GM23338 (cell line): ENCODE measurements at regions not wholly inside any gene's neighbourhood (a gene's known extent, or its start where the extent isn't known, plus 50 kb on each side); places are given as distances from the start of the nearest gene placed in this dataset.

Experiments used
- ATAC-seq: fragments of 200-7000 bp; cut with Tn5 transposase; 3 replicates; pipeline ENCODE4 v1.9.1; 2020
- DNase-seq: peaks from one replicate; pipeline ENCODE4 v3.0.0-alpha.2; 2015; ENCODE audit warnings: low spot score
- H2AFZ ChIP-seq: fragments of 200-600 bp; sonication (generic); 2 replicates; pipeline ENCODE4 v1.8.0; 2016; ENCODE audit warnings: antibody characterized with exemption, mild to moderate bottlenecking, moderate library complexity
- H3F3A ChIP-seq: fragments of 200-600 bp; sonication (generic); replicated peaks from 2 replicates; pipeline ENCODE4 v1.8.0; 2017; ENCODE audit warnings: antibody characterized with exemption, mixed run types, low read depth
- H3K27ac ChIP-seq: fragments of 200-600 bp; sonication (generic); 2 replicates; pipeline ENCODE4 v1.6.1; 2016; ENCODE audit warnings: low read depth
- H3K27me3 ChIP-seq: fragments of 200-600 bp; sonication (generic); 2 replicates; pipeline ENCODE4 v1.8.0; 2016; ENCODE audit warnings: mild to moderate bottlenecking, mixed run types, moderate library complexity; ENCODE audit not compliant: insufficient read depth
- H3K36me3 ChIP-seq: fragments of 200-600 bp; sonication (generic); 2 replicates; pipeline ENCODE4 v1.8.0; 2016; ENCODE audit warnings: mild to moderate bottlenecking; ENCODE audit not compliant: insufficient read depth
- H3K4me1 ChIP-seq: fragments of 200-600 bp; sonication (generic); 2 replicates; pipeline ENCODE4 v1.8.0; 2016; ENCODE audit warnings: mild to moderate bottlenecking, moderate library complexity; ENCODE audit not compliant: insufficient read depth
- H3K4me2 ChIP-seq: fragments of 200-600 bp; sonication (generic); 2 replicates; pipeline ENCODE4 v1.7.1; 2017; ENCODE audit warnings: mixed run types
- H3K4me3 ChIP-seq: fragments of 200-600 bp; sonication (generic); 2 replicates; pipeline ENCODE4 v1.6.1; 2016; ENCODE audit warnings: mixed run types
- H3K79me2 ChIP-seq: fragments of 200-600 bp; sonication (generic); replicated peaks from 2 replicates; pipeline ENCODE4 v1.8.0; 2017; ENCODE audit warnings: mild to moderate bottlenecking; ENCODE audit not compliant: insufficient read depth
- H3K9me2 ChIP-seq: fragments of 200-600 bp; sonication (generic); 2 replicates; pipeline ENCODE4 v1.8.0; 2017; ENCODE audit not compliant: insufficient read depth
- H4K20me1 ChIP-seq: fragments of 200-600 bp; sonication (generic); replicated peaks from 2 replicates; pipeline ENCODE4 v1.8.0; 2017; ENCODE audit warnings: mild to moderate bottlenecking; ENCODE audit not compliant: insufficient read depth
- H3K27ac Mint-ChIP-seq: 2 replicates; pipeline ENCODE4 v1.8.0; 2020; ENCODE audit warnings: inconsistent platforms, mild to moderate bottlenecking, moderate library complexity, mixed read lengths
- H3K27me3 Mint-ChIP-seq: 3 replicates; pipeline ENCODE4 v1.8.0; 2022; ENCODE audit warnings: low read depth, mild to moderate bottlenecking, moderate library complexity, mixed read lengths, inconsistent platforms; ENCODE audit not compliant: insufficient read depth, poor library complexity
- H3K36me3 Mint-ChIP-seq: 3 replicates; pipeline ENCODE4 v1.8.0; 2021; ENCODE audit warnings: low read depth, mild to moderate bottlenecking, inconsistent platforms, moderate library complexity, mixed read lengths
- H3K4me1 Mint-ChIP-seq: 3 replicates; pipeline ENCODE4 v1.8.0; 2020; ENCODE audit warnings: mild to moderate bottlenecking, inconsistent platforms, mixed read lengths
- H3K4me3 Mint-ChIP-seq: 3 replicates; pipeline ENCODE4 v1.8.0; 2021; ENCODE audit warnings: moderate library complexity, mild to moderate bottlenecking, inconsistent platforms, mixed read lengths
- H3K9me3 Mint-ChIP-seq: 3 replicates; pipeline ENCODE4 v1.8.0; 2020; ENCODE audit warnings: moderate library complexity, mild to moderate bottlenecking, inconsistent platforms, mixed read lengths
- CREB1 ChIP-seq: fragments of 250-450 bp; sonication (Bioruptor Pico); IDR thresholded peaks from 2 replicates; pipeline ENCODE4 v1.5.0; 2020; ENCODE audit warnings: low read depth, mild to moderate bottlenecking, moderate library complexity
- JUNB ChIP-seq: IDR thresholded peaks from one replicate; pipeline ENCODE4 v1.6.1; 2016; ENCODE audit warnings: antibody characterized with exemption; ENCODE audit not compliant: unreplicated experiment
- NANOG ChIP-seq: IDR thresholded peaks from 2 replicates; pipeline ENCODE4 v1.6.1; 2016; ENCODE audit warnings: antibody characterized with exemption, borderline replicate concordance
- REST ChIP-seq: IDR thresholded peaks from one replicate; pipeline ENCODE4 v1.6.1; 2018; ENCODE audit warnings: antibody characterized with exemption; ENCODE audit not compliant: unreplicated experiment

- TF ChIP-seq NANOG, result no peak
These were observed 242.5 kb upstream of the N4BP1 start (continued) for GRCh38 chr16:48852458-48852857.

- Histone ChIP-seq H3K4me3 (no peak overlapping the region), H3K9me2 (no peaks in the 10 kb centered on the region), H4K20me1 (no peaks in the 10 kb centered on the region; the same call in 1 of the 2 replicates), H3K27me3 (no peaks in the 10 kb centered on the region), H3K79me2 (no peaks in the 10 kb centered on the region), H3K4me2 (no peak overlapping the region), H2AFZ (no peak overlapping the region), H3F3A (no peaks in the 10 kb centered on the region), H3K36me3 (no peaks in the 10 kb centered on the region), H3K27ac (no peak overlapping the region), H3K4me1 (no peaks in the 10 kb centered on the region)
- Mint-ChIP-seq H3K27ac (no peak overlapping the region), H3K4me3 (no peak overlapping the region), H3K27me3 (peaks cover 3% of the 10 kb centered on the region), H3K9me3 (no peaks in the 10 kb centered on the region), H3K4me1 (no peaks in the 10 kb centered on the region), H3K36me3 (no peaks in the 10 kb centered on the region)
- ATAC-seq (no peak; the same call in 2 of the 3 replicates), DNase-seq (no peak)
- TF ChIP-seq REST (peak; percentile 59), CREB1 (CRISPR knock-in tag) (no peak)
These were observed 240.3 kb upstream of the N4BP1 start for GRCh38 chr16:48850097-48850770.

GRCh38 chr16:48846277-48846676 lies 236.3 kb upstream of the N4BP1 start:
- ATAC-seq (no peak), DNase-seq (no peak)
- H3K36me3 Mint-ChIP-seq, result no peaks in the 10 kb centered on the region
- no peaks in the 10 kb centered on the region for H3K36me3 ChIP-seq
- H2AFZ ChIP-seq, result no peak overlapping the region
- no peaks in the 10 kb centered on the region for H3F3A ChIP-seq
- no peak overlapping the region for H3K4me2 ChIP-seq
- H3K9me2 ChIP-seq, result no peaks in the 10 kb centered on the region
- no peaks in the 10 kb centered on the region for H3K79me2 ChIP-seq
- no peaks in the 10 kb centered on the region for H3K27me3 ChIP-seq
- H4K20me1 ChIP-seq, result no peaks in the 10 kb centered on the region; the same call in 1 of the 2 replicates
- no peaks in the 10 kb centered on the region for H3K9me3 Mint-ChIP-seq
- H3K27me3 Mint-ChIP-seq, result peaks cover 3% of the 10 kb centered on the region
- H3K4me3 ChIP-seq, result no peak overlapping the region
- H3K4me1 Mint-ChIP-seq, result no peaks in the 10 kb centered on the region
- no peaks in the 10 kb centered on the region for H3K4me1 ChIP-seq
- H3K27ac Mint-ChIP-seq, result no peak overlapping the region
- H3K27ac ChIP-seq, result no peak overlapping the region
- no peak overlapping the region for H3K4me3 Mint-ChIP-seq
- no peak for TF ChIP-seq REST
- no peak for TF ChIP-seq JUNB
